Heart left ventricle (tissue), 13 donors: ENCODE measurements at regions not wholly inside any gene's neighbourhood (a gene's known extent, or its start where the extent isn't known, plus 50 kb on each side); places are given as distances from the start of the nearest gene placed in this dataset.

ENCODE experiments used
- CTCF ChIP-seq, 12 donors: fragments of 200-600 bp; sonication (generic) in 4 of 12; IDR thresholded peaks; one replicate each; pipeline versions ENCODE4 v1.5.0 to v1.8.0; 2018 to 2022; ENCODE audit warnings: antibody characterized with exemption in 12 of 12, mild to moderate bottlenecking in 5 of 12
- POLR2A ChIP-seq, 2 donors: fragments of 450-650 bp; IDR thresholded peaks; one replicate each; pipeline ENCODE4 v1.6.1; 2017; ENCODE audit warnings: antibody characterized with exemption in 2 of 2, mild to moderate bottlenecking in 2 of 2, moderate library complexity in 2 of 2
- donor health status: ischemic (EF 13 %, LVEDD 7.1; RV severe dilation, severe dysfunction).
- donor health status: DM: no; HTN: yes; CAD: no.
- donor health status: DM: no; HTN: no; CAD: no.
- donor health status: ischemic (EF 25% LVEDD 6.9; RV normal size, moderate dysfunction).
- donor health status: ischemic (EF 25% LVEDD 5.7; RV mildly dilated, moderate dysfunction).
- donor health status: ischemic (EF 35%, LVEDD 5.7; RV mildly dilated, moderate dysfunction).
- donor health status: nonischemic (EF 11% LVEDD 7.7; RV severe dilation, severe dysfunction).
- donor health status: DM: yes; HTN: yes; CAD: no.
- donor health status: PGD.
- donor health status: ischemic (EF 29% LVEDD 5.4; RV normal size, mild dysfunction).
- donor health status: nonischemic (EF 23%, LVEDD 6.1; RV moderate dilation, normal function).

GRCh38 chr14:21863289-21863688, 189.7 kb upstream of the OR4E1 start:
- TF ChIP-seq CTCF (IDR thresholded peaks at IDR 0.05) (no peak), POLR2A (IDR thresholded peaks at IDR 0.05) (no peak)
